K562 (cell line): ENCODE measurements at regions not wholly inside any gene's neighbourhood (a gene's known extent, or its start where the extent isn't known, plus 50 kb on each side); places are given as distances from the start of the nearest gene placed in this dataset.

Experiments
- ATAC-seq: fragments of 200-7000 bp; cut with Tn5 transposase; 3 replicates; pipeline ENCODE4 v1.9.1; 2020; ENCODE audit warnings: moderate library complexity
- BruUV-seq: library from RNA; stranded (reverse); fragments of 400-500 nt; replicated peaks from 2 replicates; lab custom pipeline; 2021; lab: Mats Ljungman, UMichigan
- CTCF ChIA-PET: fragments of 300-600 bp; formaldehyde crosslinking; extraction: SDS; loops from one replicate; lab custom pipeline; 2021; ENCODE audit warnings: low intra/inter-chr PET ratio; lab: Yijun Ruan, JAX
- POLR2A ChIA-PET: fragments of 300-600, 350-650 bp; sonication (Branson Sonifier 250); formaldehyde crosslinking; extraction: SDS; loops from one replicate; lab custom pipeline; 2021; ENCODE audit warnings: antibody characterized with exemption, inconsistent platforms; lab: Yijun Ruan, JAX
- DNase-seq, 4 experiments: peaks; one replicate each; pipeline versions ENCODE4 v3.0.0 to v3.0.0-alpha.2; 2011 to 2018; ENCODE audit warnings: low spot score in 3 of 4, mixed read lengths in 3 of 4; ENCODE audit errors: extremely low read depth in 1 of 4
- FAIRE-seq: peaks from 2 replicates; lab custom pipeline; 2011; peaks lifted over from hg19 to GRCh38; lab: Jason Lieb, UNC
- H2AFZ ChIP-seq: 2 replicates; pipeline ENCODE4 v1.6.0; 2011; ENCODE audit warnings: low read depth, low read length, control low read depth, inconsistent platforms
- H3K27ac ChIP-seq: fragments of 200-600 bp; 3 replicates; pipeline ENCODE4 v1.8.0; 2011; ENCODE audit warnings: low read depth, mild to moderate bottlenecking, control low read depth, inconsistent platforms, low read length, moderate library complexity, mixed read lengths; ENCODE audit errors: extremely low read depth
- H3K27me3 ChIP-seq, 2 experiments: fragments of 300-600 bp in 1 of 2; 2 replicates in 1 of 2; 3 replicates in 1 of 2; pipeline versions ENCODE4 v1.6.0 to v1.8.0; 2011; ENCODE audit warnings: inconsistent platforms in 2 of 2, low read length in 2 of 2, mild to moderate bottlenecking in 1 of 2, mixed read lengths in 1 of 2, moderate library complexity in 1 of 2; ENCODE audit not compliant: control insufficient read depth in 2 of 2, insufficient read depth in 2 of 2
- H3K36me3 ChIP-seq: fragments of 300-600 bp; 3 replicates; pipeline ENCODE4 v1.8.0; 2011; ENCODE audit warnings: mild to moderate bottlenecking, low read length, inconsistent platforms; ENCODE audit not compliant: control insufficient read depth, insufficient read depth
- H3K4me1 ChIP-seq, 2 experiments: fragments of 200-600 bp in 1 of 2; replicated peaks in 1 of 2; 2 replicates in 1 of 2; 3 replicates in 1 of 2; pipeline versions ENCODE4 v1.5.1 to v1.8.0; 2011; ENCODE audit warnings: inconsistent platforms in 2 of 2, low read length in 2 of 2, mild to moderate bottlenecking in 1 of 2, mixed read lengths in 1 of 2, moderate library complexity in 1 of 2; ENCODE audit not compliant: control insufficient read depth in 2 of 2, insufficient read depth in 2 of 2
- H3K4me2 ChIP-seq: 2 replicates; pipeline ENCODE4 v1.6.1; 2011; ENCODE audit warnings: low read length, control low read depth, inconsistent platforms, mixed read lengths; ENCODE audit not compliant: insufficient read depth
- H3K4me3 ChIP-seq: fragments of 200-600 bp; sonication (generic), shearing (Covaris generic); 2 replicates; pipeline ENCODE4 v1.5.1; 2016; ENCODE audit warnings: control low read depth, inconsistent platforms
- H3K79me2 ChIP-seq: fragments of 200-600 bp; 3 replicates; pipeline ENCODE4 v1.8.0; 2011; ENCODE audit warnings: low read length, inconsistent platforms; ENCODE audit not compliant: control insufficient read depth, insufficient read depth
- H3K9ac ChIP-seq, 2 experiments: 2 replicates each; pipeline versions ENCODE4 v1.6.0 to v1.6.1; 2011; ENCODE audit warnings: low read depth in 2 of 2, low read length in 2 of 2, control low read depth in 1 of 2, inconsistent platforms in 1 of 2, mild to moderate bottlenecking in 1 of 2, mixed read lengths in 1 of 2; ENCODE audit not compliant: insufficient read depth in 1 of 2
- H3K9me1 ChIP-seq: one replicate; pipeline ENCODE4 v1.6.0; 2011; ENCODE audit warnings: inconsistent platforms, mild to moderate bottlenecking, low read length, moderate library complexity; ENCODE audit not compliant: control insufficient read depth, insufficient read depth
- H3K9me3 ChIP-seq: replicated peaks from 2 replicates; pipeline ENCODE4 v1.5.1; 2011; ENCODE audit warnings: low read depth, low read length, inconsistent platforms; ENCODE audit not compliant: control insufficient read depth, insufficient read depth
- H4K20me1 ChIP-seq: replicated peaks from 2 replicates; pipeline ENCODE4 v1.6.1; 2011; ENCODE audit warnings: low read length, inconsistent platforms, mixed read lengths; ENCODE audit not compliant: control insufficient read depth, insufficient read depth
- BDP1 ChIP-seq: IDR thresholded peaks from 3 replicates; pipeline ENCODE4 v1.6.1; 2011; ENCODE audit not compliant: insufficient read length, insufficient read depth
- CREB1 ChIP-seq, 2 experiments: sonication (generic) in 1 of 2; formaldehyde crosslinking in 1 of 2; IDR thresholded peaks; 2 replicates each; pipeline versions ENCODE4 v1.6.1 to v1.8.0; 2012 to 2022; ENCODE audit warnings: inconsistent platforms in 1 of 2, mild to moderate bottlenecking in 1 of 2, missing genetic modification reagents in 1 of 2, moderate library complexity in 1 of 2
- ESRRA ChIP-seq: fragments of 450-650 bp; IDR thresholded peaks from 2 replicates; pipeline ENCODE4 v1.6.1; 2014; ENCODE audit warnings: low read depth, mild to moderate bottlenecking, moderate library complexity, borderline replicate concordance
- HIVEP1 ChIP-seq: fragments of 250-450 bp; sonication (Bioruptor Pico); IDR thresholded peaks from 2 replicates; pipeline ENCODE4 v1.4.0; 2020; ENCODE audit warnings: mild to moderate bottlenecking
- RUNX1 ChIP-seq: sonication (generic); IDR thresholded peaks from 2 replicates; pipeline ENCODE4 v1.6.1; 2016; ENCODE audit warnings: antibody characterized with exemption, low read depth
- SIN3B ChIP-seq: fragments of 450-650 bp; IDR thresholded peaks from 2 replicates; pipeline ENCODE4 v1.6.1; 2017; ENCODE audit warnings: low read depth, mild to moderate bottlenecking, moderate library complexity
- SP2 ChIP-seq: IDR thresholded peaks from 2 replicates; pipeline ENCODE4 v1.6.1; 2011; ENCODE audit warnings: mild to moderate bottlenecking, low read depth, low read length, moderate library complexity; ENCODE audit not compliant: poor library complexity, severe bottlenecking; ENCODE audit errors: extremely low read depth
- SRF ChIP-seq, 2 experiments: fragments of 250-450, 450-650 bp in 1 of 2; sonication (Bioruptor Pico) in 1 of 2; sonication (generic) in 1 of 2; formaldehyde crosslinking; IDR thresholded peaks; 2 replicates each; pipeline versions ENCODE4 v1.5.0 to v1.5.1; 2020 to 2022; ENCODE audit warnings: mild to moderate bottlenecking in 1 of 2, missing genetic modification reagents in 1 of 2
- ZFP36 ChIP-seq: fragments of 150-350 bp; IDR thresholded peaks from 2 replicates; pipeline ENCODE4 v1.6.1; 2018; ENCODE audit warnings: low read length, low read depth; ENCODE audit not compliant: partially characterized antibody
- ZNF146 ChIP-seq: IDR thresholded peaks from one replicate; pipeline ENCODE4 v1.6.1; 2018; ENCODE audit warnings: missing compliant biosample characterization; ENCODE audit not compliant: unreplicated experiment
- ZNF316 ChIP-seq: fragments of 450-650 bp; IDR thresholded peaks from 2 replicates; pipeline ENCODE4 v1.6.1; 2016
- ZNF444 ChIP-seq: fragments of 250-450 bp; sonication (Bioruptor Pico); IDR thresholded peaks from 2 replicates; pipeline ENCODE4 v1.4.0; 2020; ENCODE audit warnings: mild to moderate bottlenecking, moderate library complexity
- ZNF589 ChIP-seq: fragments of 200-800 bp; sonication (Bioruptor generic); IDR thresholded peaks from 2 replicates; pipeline ENCODE4 v1.6.1; 2016; ENCODE audit warnings: low read depth, missing genetic modification characterization, missing compliant biosample characterization
- ZNF696 ChIP-seq: fragments of 250-450 bp; sonication (Bioruptor Pico); conservative IDR thresholded peaks from 2 replicates; pipeline ENCODE4 v1.4.0; 2020; ENCODE audit warnings: mild to moderate bottlenecking, moderate library complexity
- WGBS: fragments of 100-300 bp; shearing (Covaris generic); methylation state at CpG from one replicate; pipeline ENCODE4 v1.1.6; 2016; ENCODE audit warnings: low coverage, mixed read lengths; ENCODE audit not compliant: insufficient coverage; ENCODE audit errors: missing lambda C conversion rate; 5-methylcytosine and 5-hydroxymethylcytosine counted together
- in situ Hi-C: fragments of 300-500 bp; cut with MboI; formaldehyde crosslinking; loops from 4 replicates; pipeline ENCODE4 v1.15.0; 2018; ENCODE audit warnings: inconsistent platforms, mixed read lengths
- intact Hi-C: fragments of 100-400 bp; cut with micrococcal nuclease; formaldehyde crosslinking; loops from 2 replicates; pipeline ENCODE4 v1.14.2; 2022
- TF ChIP-seq, protein P1 (sequence below): sonication (generic); formaldehyde crosslinking; IDR thresholded peaks from 2 replicates; pipeline ENCODE4 v1.8.1; 2022; ENCODE audit warnings: missing genetic modification reagents

DNA sequence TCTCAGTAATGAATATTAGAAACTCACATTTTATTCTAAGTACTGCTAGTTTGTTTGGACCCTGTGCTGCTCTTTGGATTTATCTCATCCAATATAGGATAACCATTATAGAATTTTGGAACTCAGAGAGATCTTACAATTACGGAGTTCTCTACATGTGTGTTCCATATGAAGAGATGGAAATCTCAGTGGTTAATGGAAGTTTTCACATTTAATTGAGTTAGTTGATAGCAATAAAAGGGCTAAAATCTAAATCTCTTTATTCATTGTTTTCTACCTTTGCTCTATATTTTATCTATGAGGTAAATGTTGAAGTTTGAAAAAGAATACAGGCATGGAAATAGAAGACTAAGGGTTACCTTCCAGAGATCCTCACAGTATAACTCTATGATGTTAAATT lies 558.0 kb upstream of the KIF2B start:
- no peaks in the 10 kb centered on the region for H3K27me3 ChIP-seq
- no peak for DNase-seq
- intact Hi-C loops (no loop called here), in situ Hi-C loops (no loop called here)
- no peak for TF ChIP-seq ZNF316
- no peak for TF ChIP-seq RUNX1
- TF ChIP-seq SRF (CRISPR knock-in tag; IDR thresholded peaks at IDR 0.05) = no peak
- no peak for TF ChIP-seq HIVEP1 (CRISPR knock-in tag)
- no peak for TF ChIP-seq ZFP36
- TF ChIP-seq SIN3B = no peak
- no peak for TF ChIP-seq BDP1
- no peak for TF ChIP-seq CREB1 (IDR thresholded peaks at IDR 0.05)
- no peak for TF ChIP-seq CREB1 (CRISPR knock-in tag; IDR thresholded peaks at IDR 0.05)
- no peak for TF ChIP-seq ZNF146 (CRISPR knock-in tag)
- no peak for TF ChIP-seq ESRRA
- TF ChIP-seq ZNF696 (CRISPR knock-in tag) = no peak
- no peak for TF ChIP-seq ZNF444
- no peak for TF ChIP-seq ZNF589
- no peak for TF ChIP-seq SP2
- TF ChIP-seq, protein P1, sequence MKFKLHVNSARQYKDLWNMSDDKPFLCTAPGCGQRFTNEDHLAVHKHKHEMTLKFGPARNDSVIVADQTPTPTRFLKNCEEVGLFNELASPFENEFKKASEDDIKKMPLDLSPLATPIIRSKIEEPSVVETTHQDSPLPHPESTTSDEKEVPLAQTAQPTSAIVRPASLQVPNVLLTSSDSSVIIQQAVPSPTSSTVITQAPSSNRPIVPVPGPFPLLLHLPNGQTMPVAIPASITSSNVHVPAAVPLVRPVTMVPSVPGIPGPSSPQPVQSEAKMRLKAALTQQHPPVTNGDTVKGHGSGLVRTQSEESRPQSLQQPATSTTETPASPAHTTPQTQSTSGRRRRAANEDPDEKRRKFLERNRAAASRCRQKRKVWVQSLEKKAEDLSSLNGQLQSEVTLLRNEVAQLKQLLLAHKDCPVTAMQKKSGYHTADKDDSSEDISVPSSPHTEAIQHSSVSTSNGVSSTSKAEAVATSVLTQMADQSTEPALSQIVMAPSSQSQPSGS (CRISPR knock-in tag) = no peak
- no TSS peak for BruUV-seq
- H3K4me3 ChIP-seq = no peak overlapping the region
- POLR2A ChIA-PET = no interaction called here
- H3K9me3 ChIP-seq = no peaks in the 10 kb centered on the region
- H3K9ac ChIP-seq = no peak overlapping the region
- no peak overlapping the region for H3K4me2 ChIP-seq
- H2AFZ ChIP-seq = no peak overlapping the region
- CTCF ChIA-PET = no interaction called here
- H3K79me2 ChIP-seq = no peaks in the 10 kb centered on the region
- 0% methylated on average over 1 of the region's 1 CpG for WGBS
- no peak for ATAC-seq
- H3K36me3 ChIP-seq = no peaks in the 10 kb centered on the region
- no peaks in the 10 kb centered on the region for H3K4me1 ChIP-seq
- no peaks in the 10 kb centered on the region for H3K9me1 ChIP-seq
- H3K27ac ChIP-seq = no peak overlapping the region
- no peak for FAIRE-seq
- H4K20me1 ChIP-seq = no peaks in the 10 kb centered on the region
